H1 (cell line): ENCODE measurements at regions not wholly inside any gene's neighbourhood (a gene's known extent, or its start where the extent isn't known, plus 50 kb on each side); places are given as distances from the start of the nearest gene placed in this dataset.

ENCODE experiments used
- ATF3 ChIP-seq: IDR thresholded peaks from 2 replicates; pipeline ENCODE4 v1.6.1; 2011; ENCODE audit warnings: low read depth, mild to moderate bottlenecking, low read length; ENCODE audit not compliant: insufficient read depth
- TF ChIP-seq, protein P1 (sequence below): fragments of 300-600 bp; sonication (generic); IDR thresholded peaks from 2 replicates; pipeline ENCODE4 v1.7.1; 2012; ENCODE audit warnings: low read length, moderate library complexity, mild to moderate bottlenecking, inconsistent platforms; ENCODE audit not compliant: insufficient replicate concordance

- TF ChIP-seq, protein P1, sequence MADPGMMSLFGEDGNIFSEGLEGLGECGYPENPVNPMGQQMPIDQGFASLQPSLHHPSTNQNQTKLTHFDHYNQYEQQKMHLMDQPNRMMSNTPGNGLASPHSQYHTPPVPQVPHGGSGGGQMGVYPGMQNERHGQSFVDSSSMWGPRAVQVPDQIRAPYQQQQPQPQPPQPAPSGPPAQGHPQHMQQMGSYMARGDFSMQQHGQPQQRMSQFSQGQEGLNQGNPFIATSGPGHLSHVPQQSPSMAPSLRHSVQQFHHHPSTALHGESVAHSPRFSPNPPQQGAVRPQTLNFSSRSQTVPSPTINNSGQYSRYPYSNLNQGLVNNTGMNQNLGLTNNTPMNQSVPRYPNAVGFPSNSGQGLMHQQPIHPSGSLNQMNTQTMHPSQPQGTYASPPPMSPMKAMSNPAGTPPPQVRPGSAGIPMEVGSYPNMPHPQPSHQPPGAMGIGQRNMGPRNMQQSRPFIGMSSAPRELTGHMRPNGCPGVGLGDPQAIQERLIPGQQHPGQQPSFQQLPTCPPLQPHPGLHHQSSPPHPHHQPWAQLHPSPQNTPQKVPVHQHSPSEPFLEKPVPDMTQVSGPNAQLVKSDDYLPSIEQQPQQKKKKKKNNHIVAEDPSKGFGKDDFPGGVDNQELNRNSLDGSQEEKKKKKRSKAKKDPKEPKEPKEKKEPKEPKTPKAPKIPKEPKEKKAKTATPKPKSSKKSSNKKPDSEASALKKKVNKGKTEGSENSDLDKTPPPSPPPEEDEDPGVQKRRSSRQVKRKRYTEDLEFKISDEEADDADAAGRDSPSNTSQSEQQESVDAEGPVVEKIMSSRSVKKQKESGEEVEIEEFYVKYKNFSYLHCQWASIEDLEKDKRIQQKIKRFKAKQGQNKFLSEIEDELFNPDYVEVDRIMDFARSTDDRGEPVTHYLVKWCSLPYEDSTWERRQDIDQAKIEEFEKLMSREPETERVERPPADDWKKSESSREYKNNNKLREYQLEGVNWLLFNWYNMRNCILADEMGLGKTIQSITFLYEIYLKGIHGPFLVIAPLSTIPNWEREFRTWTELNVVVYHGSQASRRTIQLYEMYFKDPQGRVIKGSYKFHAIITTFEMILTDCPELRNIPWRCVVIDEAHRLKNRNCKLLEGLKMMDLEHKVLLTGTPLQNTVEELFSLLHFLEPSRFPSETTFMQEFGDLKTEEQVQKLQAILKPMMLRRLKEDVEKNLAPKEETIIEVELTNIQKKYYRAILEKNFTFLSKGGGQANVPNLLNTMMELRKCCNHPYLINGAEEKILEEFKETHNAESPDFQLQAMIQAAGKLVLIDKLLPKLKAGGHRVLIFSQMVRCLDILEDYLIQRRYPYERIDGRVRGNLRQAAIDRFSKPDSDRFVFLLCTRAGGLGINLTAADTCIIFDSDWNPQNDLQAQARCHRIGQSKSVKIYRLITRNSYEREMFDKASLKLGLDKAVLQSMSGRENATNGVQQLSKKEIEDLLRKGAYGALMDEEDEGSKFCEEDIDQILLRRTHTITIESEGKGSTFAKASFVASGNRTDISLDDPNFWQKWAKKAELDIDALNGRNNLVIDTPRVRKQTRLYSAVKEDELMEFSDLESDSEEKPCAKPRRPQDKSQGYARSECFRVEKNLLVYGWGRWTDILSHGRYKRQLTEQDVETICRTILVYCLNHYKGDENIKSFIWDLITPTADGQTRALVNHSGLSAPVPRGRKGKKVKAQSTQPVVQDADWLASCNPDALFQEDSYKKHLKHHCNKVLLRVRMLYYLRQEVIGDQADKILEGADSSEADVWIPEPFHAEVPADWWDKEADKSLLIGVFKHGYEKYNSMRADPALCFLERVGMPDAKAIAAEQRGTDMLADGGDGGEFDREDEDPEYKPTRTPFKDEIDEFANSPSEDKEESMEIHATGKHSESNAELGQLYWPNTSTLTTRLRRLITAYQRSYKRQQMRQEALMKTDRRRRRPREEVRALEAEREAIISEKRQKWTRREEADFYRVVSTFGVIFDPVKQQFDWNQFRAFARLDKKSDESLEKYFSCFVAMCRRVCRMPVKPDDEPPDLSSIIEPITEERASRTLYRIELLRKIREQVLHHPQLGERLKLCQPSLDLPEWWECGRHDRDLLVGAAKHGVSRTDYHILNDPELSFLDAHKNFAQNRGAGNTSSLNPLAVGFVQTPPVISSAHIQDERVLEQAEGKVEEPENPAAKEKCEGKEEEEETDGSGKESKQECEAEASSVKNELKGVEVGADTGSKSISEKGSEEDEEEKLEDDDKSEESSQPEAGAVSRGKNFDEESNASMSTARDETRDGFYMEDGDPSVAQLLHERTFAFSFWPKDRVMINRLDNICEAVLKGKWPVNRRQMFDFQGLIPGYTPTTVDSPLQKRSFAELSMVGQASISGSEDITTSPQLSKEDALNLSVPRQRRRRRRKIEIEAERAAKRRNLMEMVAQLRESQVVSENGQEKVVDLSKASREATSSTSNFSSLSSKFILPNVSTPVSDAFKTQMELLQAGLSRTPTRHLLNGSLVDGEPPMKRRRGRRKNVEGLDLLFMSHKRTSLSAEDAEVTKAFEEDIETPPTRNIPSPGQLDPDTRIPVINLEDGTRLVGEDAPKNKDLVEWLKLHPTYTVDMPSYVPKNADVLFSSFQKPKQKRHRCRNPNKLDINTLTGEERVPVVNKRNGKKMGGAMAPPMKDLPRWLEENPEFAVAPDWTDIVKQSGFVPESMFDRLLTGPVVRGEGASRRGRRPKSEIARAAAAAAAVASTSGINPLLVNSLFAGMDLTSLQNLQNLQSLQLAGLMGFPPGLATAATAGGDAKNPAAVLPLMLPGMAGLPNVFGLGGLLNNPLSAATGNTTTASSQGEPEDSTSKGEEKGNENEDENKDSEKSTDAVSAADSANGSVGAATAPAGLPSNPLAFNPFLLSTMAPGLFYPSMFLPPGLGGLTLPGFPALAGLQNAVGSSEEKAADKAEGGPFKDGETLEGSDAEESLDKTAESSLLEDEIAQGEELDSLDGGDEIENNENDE: no peak
- no peak for TF ChIP-seq ATF3
Observed at GRCh38 chr2:201955702-201956141, 77.9 kb upstream of the FZD7 start (continued).
